ENCODE measurements at regions not wholly inside any gene's neighbourhood (a gene's known extent, or its start where the extent isn't known, plus 50 kb on each side); places are given as distances from the start of the nearest gene placed in this dataset.
"Not testable (repeated sequence)": the region's sequence is repeated elsewhere in the genome, so short reads cannot be mapped to it uniquely, and the experiment has no call there.

DNA sequence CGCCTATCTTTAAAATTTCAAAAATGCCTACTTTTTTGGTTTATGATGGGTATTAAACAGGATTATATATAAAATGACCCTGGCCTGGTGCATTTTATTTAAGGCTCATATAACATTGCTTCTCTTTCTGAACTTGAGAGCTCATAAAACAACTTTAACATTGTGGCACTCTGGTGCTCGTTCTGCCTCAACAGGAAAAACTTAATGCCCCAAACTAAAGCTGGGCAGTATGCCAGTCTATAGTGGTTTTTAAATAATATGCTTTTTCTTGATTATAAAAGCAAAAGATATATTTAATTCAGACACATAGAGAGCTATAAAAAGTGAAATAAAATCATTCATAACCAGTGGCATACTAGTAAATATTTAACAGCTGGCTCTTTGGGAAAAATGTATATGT is 269.3 kb upstream of the GULP1 start:
- no peak for DNase-seq
- Mint-ChIP-seq H3K27me3 (ENCODE audit: low read depth) (no peaks in the 10 kb centered on the region), H3K36me3 (ENCODE audit: insufficient read depth in 2 of 2) (no peaks in the 10 kb centered on the region), H3K27ac (no peak overlapping the region), H3K4me3 (no peak overlapping the region), H3K4me1 (ENCODE audit: low read depth) (no peaks in the 10 kb centered on the region), H3K9me3 (peaks cover 1 to 2% of the 10 kb centered on the region in 2 donors)
- ATAC-seq (replicated peaks in 1 of 2): no peak

DNA sequence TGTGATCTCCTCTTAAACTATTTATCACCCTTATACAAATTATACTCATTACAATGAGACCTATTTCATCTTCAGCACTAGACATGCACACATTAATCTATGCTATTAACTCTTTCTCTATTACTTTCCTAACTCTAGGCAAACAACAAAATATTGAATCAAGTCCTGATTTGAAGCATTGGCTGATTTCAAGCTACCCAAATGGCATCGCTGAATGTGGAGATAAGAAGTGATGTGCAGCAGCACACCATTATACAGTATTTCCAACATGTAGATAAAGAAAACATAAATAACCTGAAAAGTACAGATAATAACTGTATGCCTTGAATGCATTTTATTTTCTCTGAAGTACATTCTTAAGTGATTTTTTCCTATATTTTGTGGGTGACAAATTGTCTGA is 268.6 kb upstream of the GULP1 start:
- H3K4me1 Mint-ChIP-seq (ENCODE audit: low read depth): no peaks in the 10 kb centered on the region
- H3K27me3 Mint-ChIP-seq (ENCODE audit: low read depth): no peaks in the 10 kb centered on the region
- DNase-seq (no peak), ATAC-seq (replicated peaks in 1 of 2) (no peak)
- H3K4me3 Mint-ChIP-seq: no peak overlapping the region
- H3K9me3 Mint-ChIP-seq: peaks cover 1 to 2% of the 10 kb centered on the region in 2 donors
- H3K36me3 Mint-ChIP-seq (ENCODE audit: insufficient read depth in 2 of 2): no peaks in the 10 kb centered on the region
- H3K27ac Mint-ChIP-seq: no peak overlapping the region

DNA sequence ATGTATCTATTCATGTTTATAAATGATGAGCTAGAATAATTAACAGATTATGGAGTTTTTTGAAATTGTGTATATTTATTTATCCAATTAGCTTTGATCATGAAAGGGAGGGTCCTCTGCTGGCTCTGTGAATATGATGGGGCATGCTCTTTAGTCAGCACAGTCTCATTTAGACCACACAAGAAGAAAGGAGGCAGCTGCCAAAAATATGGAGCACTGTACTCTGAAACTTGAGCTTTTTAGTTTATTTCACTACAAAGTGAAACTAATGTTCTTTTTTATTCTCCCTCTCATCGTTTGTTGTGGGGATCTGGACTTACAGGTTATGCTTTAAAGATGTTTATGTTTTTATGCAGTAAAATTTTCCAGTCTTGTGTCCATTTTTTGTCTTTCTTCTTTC is 266.9 kb upstream of the GULP1 start:
- no peaks in the 10 kb centered on the region for H3K4me1 Mint-ChIP-seq (ENCODE audit: low read depth)
- no peak overlapping the region for H3K4me3 Mint-ChIP-seq
- ATAC-seq (replicated peaks in 1 of 2) (no peak), DNase-seq (no peak)
- no peaks in the 10 kb centered on the region for H3K36me3 Mint-ChIP-seq (ENCODE audit: insufficient read depth in 2 of 2)
- H3K27me3 Mint-ChIP-seq (ENCODE audit: low read depth): no peaks in the 10 kb centered on the region
- peaks cover 1 to 2% of the 10 kb centered on the region in 2 donors for H3K9me3 Mint-ChIP-seq
- H3K27ac Mint-ChIP-seq: no peak overlapping the region

DNA sequence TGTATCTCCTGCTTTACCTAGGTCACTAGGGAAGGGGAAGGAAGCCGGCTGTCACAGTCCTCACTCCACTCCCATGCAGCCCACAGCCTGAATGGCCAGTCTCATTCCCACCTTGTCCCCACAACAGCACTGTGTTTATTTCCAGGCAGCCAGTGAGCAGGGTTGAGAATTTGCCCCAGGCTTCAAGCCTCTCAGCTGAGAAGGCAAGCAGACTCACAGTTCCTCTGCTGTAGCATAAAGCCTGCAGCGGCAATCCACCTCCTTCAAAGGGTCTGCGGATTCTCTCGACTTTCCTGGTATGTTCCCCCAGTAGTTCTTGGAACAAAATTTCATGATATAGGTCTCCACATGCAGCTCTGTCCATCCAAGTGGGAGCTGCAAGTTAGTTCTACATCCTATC is 262.9 kb upstream of the GULP1 start:
- H3K27me3 Mint-ChIP-seq (ENCODE audit: low read depth): peaks cover 1% of the 10 kb centered on the region
- ATAC-seq (replicated peaks in 1 of 2): no peak
- H3K27ac Mint-ChIP-seq: no peak overlapping the region
- H3K4me3 Mint-ChIP-seq: no peak overlapping the region
- no peaks in the 10 kb centered on the region for H3K4me1 Mint-ChIP-seq (ENCODE audit: low read depth)
- no peaks in the 10 kb centered on the region for H3K36me3 Mint-ChIP-seq (ENCODE audit: insufficient read depth in 2 of 2)
- H3K9me3 Mint-ChIP-seq: no peaks in the 10 kb centered on the region
- no peak for DNase-seq

DNA sequence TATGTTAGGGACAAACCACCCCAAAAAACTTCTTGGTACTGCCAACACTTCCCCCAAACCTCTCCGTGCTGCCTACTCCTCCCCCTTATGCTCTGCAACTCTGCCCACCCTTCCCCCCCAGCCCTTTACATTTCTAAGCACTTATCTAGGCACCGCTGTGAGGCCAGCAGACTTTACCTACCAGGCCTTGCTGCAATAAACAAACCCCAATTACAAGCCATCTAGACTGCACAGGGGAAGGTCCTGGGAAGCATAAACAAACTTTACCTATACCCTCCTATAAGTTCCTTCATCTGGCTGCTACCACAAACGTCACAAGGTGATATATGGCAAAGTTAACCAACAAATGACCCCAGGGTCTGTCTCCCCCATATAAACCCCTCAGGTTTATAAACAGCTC is 259.4 kb upstream of the GULP1 start:
- DNase-seq: no peak
- Mint-ChIP-seq H3K4me3 (no peak overlapping the region), H3K4me1 (ENCODE audit: low read depth) (no peaks in the 10 kb centered on the region), H3K36me3 (ENCODE audit: insufficient read depth in 2 of 2) (no peaks in the 10 kb centered on the region), H3K27ac (no peak overlapping the region), H3K27me3 (ENCODE audit: low read depth) (peaks cover 10% of the 10 kb centered on the region), H3K9me3 (peaks cover 0 to 1% of the 10 kb centered on the region in 2 donors)
- ATAC-seq (replicated peaks in 1 of 2): no peak

DNA sequence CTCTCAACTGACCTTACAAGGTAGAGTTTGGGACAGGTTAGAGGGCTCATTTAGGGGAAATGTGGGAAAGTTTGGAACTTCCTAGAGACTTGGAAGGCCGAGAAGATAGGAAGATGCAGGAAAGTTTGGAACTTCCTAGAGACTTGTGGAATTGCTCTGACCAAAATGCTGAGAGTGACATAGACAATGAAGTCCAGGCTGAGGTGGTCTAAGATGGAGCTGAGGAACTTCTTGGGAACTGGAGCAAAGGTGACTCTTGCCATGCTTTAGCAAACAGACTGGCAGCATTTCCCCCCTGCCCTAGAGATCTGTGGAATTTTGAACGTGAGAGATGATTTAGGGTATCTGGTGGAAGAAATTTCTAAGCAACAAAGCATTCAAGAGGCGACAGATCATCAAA is 258.9 kb upstream of the GULP1 start:
- Mint-ChIP-seq H3K4me3 (no peak overlapping the region), H3K27me3 (ENCODE audit: low read depth) (peaks cover 10% of the 10 kb centered on the region), H3K27ac (no peak overlapping the region), H3K9me3 (peaks cover 0 to 1% of the 10 kb centered on the region in 2 donors), H3K4me1 (ENCODE audit: low read depth) (no peaks in the 10 kb centered on the region), H3K36me3 (ENCODE audit: insufficient read depth in 2 of 2) (no peaks in the 10 kb centered on the region)
- ATAC-seq (replicated peaks in 1 of 2) (no peak), DNase-seq (no peak)

DNA sequence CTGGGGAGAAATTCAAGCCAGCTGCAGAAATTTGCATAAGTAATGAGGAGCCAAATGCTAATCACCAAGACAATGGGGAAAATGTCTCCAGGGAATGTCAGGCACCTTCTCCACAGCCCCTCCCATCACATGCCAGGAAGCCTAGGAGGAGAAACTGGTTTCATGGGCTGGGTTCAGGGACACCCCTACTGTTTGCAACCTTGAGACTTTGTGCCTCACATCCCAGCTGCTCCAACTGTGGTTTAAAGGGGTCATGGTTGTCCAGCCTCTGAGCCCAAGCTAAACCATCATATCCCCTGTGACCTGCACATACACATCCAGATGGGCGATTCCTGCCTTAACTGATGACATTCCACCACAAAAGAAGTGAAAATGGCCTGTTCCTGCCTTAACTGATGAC is 258.4 kb upstream of the GULP1 start:
- H3K27me3 Mint-ChIP-seq (ENCODE audit: low read depth): peaks cover 10% of the 10 kb centered on the region
- not testable (repeated sequence) for H3K36me3 Mint-ChIP-seq (ENCODE audit: insufficient read depth in 2 of 2); H3K27ac Mint-ChIP-seq; H3K4me3 Mint-ChIP-seq; ATAC-seq (replicated peaks in 1 of 2); H3K4me1 Mint-ChIP-seq (ENCODE audit: low read depth); H3K9me3 Mint-ChIP-seq; DNase-seq

DNA sequence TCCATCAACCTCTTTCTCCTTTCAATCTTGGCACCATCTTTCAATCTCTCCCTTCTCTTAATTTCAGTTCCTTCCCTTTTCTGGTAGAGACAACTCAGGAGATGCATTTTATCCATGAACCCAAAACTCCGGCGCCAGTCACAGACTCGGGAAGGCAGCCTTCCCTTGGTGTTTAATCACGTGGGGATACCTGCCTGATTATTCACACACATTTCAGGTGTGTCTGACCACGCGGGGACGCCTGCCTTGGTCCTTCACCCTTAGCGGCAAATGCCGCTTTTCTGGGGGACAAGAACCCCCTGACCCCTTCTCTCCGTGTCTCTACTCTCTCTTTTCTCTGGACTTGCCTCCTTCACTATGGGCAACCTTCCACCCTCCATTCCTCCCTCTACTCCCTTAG is 257.6 kb upstream of the GULP1 start:
- H3K27ac Mint-ChIP-seq; DNase-seq; H3K4me1 Mint-ChIP-seq (ENCODE audit: low read depth); H3K4me3 Mint-ChIP-seq; H3K9me3 Mint-ChIP-seq; ATAC-seq (replicated peaks in 1 of 2); H3K36me3 Mint-ChIP-seq (ENCODE audit: insufficient read depth in 2 of 2): not testable (repeated sequence)
- H3K27me3 Mint-ChIP-seq (ENCODE audit: low read depth): peaks cover 10% of the 10 kb centered on the region

DNA sequence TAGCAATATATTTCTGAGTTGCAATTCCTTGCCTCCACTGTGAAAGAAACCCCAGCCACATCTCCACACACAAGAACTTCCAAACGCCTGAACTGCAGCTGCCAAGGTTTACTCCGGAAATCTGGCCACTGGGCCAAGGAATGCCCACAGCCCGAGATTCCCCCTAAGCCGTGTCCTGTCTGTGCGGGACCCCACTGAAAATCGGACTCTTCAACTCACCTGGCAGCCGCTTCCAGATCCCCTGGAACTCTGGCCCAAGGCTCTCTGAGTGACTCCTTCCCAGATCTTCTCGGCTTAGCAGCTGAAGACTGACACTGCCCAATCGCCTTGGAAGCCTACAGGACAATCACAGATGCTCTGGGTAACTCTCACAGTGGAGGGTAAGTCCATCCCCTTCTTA is 256.3 kb upstream of the GULP1 start:
- not testable (repeated sequence) for H3K27ac Mint-ChIP-seq; H3K9me3 Mint-ChIP-seq; DNase-seq; H3K4me3 Mint-ChIP-seq; ATAC-seq (replicated peaks in 1 of 2); H3K4me1 Mint-ChIP-seq (ENCODE audit: low read depth); H3K36me3 Mint-ChIP-seq (ENCODE audit: insufficient read depth in 2 of 2)
- H3K27me3 Mint-ChIP-seq (ENCODE audit: low read depth): peaks cover 10% of the 10 kb centered on the region

DNA sequence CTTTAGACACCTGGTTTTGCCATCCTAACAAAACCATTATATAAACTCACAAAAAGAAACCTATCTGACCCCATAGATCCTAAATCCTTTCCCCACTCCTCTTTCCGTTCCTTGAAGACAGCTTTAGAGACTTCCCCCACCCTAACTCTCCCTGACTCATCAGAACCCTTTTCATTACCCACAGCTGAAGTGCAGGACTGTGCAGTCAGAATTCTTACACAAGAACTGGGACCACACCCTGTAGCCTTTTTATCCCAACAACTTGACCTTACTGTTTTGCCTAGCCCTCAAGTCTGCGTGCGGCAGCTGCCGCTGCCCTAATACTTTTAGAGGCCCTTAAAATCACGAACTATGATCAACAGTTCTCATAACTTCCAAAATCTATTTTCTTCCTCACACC is 254.9 kb upstream of the GULP1 start:
- H3K36me3 Mint-ChIP-seq (ENCODE audit: insufficient read depth in 2 of 2); H3K4me3 Mint-ChIP-seq: not testable (repeated sequence)

DNA sequence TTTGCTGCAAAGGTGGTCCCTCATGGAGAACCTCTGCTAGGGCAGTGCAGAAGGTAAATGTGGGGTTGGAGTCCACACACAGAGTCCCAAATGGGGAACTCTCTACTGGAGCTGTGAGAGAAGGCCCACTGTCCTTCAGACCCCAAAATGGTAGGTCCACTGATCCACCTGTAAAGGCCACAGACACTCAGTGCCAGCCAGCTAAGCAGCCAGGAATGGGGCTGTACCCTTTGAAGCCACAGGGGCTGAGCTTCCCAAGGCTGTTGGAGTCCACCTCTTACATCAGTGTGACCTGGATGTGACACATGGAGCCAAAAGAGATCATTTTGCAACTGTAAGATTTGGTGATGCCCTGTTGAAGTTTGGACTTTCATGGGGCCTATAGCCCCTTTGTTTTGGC is 252.4 kb upstream of the GULP1 start:
- Mint-ChIP-seq H3K9me3 (peaks cover 3% of the 10 kb centered on the region in 2 donors), H3K27ac (no peak overlapping the region), H3K4me1 (ENCODE audit: low read depth) (no peaks in the 10 kb centered on the region), H3K4me3 (no peak overlapping the region), H3K27me3 (ENCODE audit: low read depth) (peaks cover 3% of the 10 kb centered on the region), H3K36me3 (ENCODE audit: insufficient read depth in 2 of 2) (no peaks in the 10 kb centered on the region)
- DNase-seq (no peak), ATAC-seq (replicated peaks in 1 of 2) (no peak)

More for the DNA sequence above, 254.9 kb upstream of the GULP1 start:
- peaks cover 10% of the 10 kb centered on the region for H3K27me3 Mint-ChIP-seq (ENCODE audit: low read depth)
- not testable (repeated sequence) for H3K4me1 Mint-ChIP-seq (ENCODE audit: low read depth); H3K9me3 Mint-ChIP-seq; ATAC-seq (replicated peaks in 1 of 2); DNase-seq; H3K27ac Mint-ChIP-seq

DNA sequence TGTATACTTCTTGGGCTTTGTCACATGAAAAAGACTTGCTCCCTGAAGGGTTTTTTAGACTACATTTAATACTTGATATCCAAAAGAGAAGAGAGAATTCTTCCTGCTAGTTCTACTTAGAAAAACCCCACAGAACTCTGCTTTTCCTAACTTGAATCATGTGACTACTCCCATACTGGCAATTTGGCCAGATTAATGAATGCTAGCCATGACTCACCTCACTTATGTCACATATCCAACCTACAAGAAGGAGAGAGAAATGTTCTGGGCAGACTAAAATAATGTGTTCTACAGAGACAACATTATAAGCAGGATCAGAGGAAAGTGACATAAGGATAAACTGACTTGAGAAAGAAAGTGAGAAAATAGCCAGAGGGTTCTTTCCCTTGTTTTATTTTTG is 249.3 kb upstream of the GULP1 start:
- no peak for DNase-seq
- no peak for ATAC-seq (replicated peaks in 1 of 2)
- Mint-ChIP-seq H3K27me3 (ENCODE audit: low read depth) (no peaks in the 10 kb centered on the region), H3K9me3 (peaks cover 3% of the 10 kb centered on the region in 2 donors), H3K4me3 (no peak overlapping the region), H3K27ac (no peak overlapping the region), H3K4me1 (ENCODE audit: low read depth) (no peaks in the 10 kb centered on the region), H3K36me3 (ENCODE audit: insufficient read depth in 2 of 2) (no peaks in the 10 kb centered on the region)

DNA sequence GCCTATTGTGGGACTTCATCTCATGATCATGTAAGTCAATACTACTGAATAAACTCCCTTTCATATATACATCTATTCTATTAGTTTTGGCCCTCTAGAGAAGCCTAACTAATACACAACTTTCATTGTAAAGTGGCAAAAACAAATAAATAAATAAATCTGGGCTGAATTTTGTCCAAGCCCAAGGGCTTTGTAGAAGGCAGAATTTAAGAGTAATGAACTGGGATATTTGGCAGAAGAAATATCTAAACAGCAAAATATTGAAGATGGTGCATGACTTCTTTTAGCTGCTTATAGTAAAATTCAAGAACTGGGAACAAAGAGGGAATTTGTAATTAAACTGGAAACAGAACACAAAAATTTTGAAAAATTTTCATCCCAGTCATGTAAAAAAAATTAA is 246.7 kb upstream of the GULP1 start:
- no peak overlapping the region for H3K27ac Mint-ChIP-seq
- H3K36me3 Mint-ChIP-seq (ENCODE audit: insufficient read depth in 2 of 2): no peaks in the 10 kb centered on the region
- H3K9me3 Mint-ChIP-seq: peaks cover 3% of the 10 kb centered on the region in 2 donors
- DNase-seq: no peak
- no peaks in the 10 kb centered on the region for H3K4me1 Mint-ChIP-seq (ENCODE audit: low read depth)
- H3K27me3 Mint-ChIP-seq (ENCODE audit: low read depth): no peaks in the 10 kb centered on the region
- H3K4me3 Mint-ChIP-seq: no peak overlapping the region
- ATAC-seq (replicated peaks in 1 of 2): no peak

DNA sequence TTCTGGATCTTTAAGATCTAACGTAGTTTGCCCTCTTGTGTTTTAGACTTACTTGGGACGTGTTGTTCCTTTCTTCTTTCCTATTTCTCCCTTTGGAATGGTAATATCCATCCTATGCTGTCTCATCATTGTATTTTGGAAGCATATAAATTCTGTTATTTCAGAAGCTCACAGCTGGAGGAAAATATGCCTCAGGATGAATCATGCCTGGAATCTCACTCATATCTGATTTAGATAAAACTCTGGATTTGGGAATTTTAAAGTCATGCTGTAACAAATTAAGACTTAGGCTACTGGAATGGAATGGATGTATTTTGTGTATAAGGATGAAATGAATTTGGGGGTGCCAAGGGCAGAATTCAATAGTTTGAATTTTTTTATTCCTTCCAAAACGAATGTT is 245.2 kb upstream of the GULP1 start:
- H3K27ac Mint-ChIP-seq: no peak overlapping the region
- DNase-seq: no peak
- no peaks in the 10 kb centered on the region for H3K4me1 Mint-ChIP-seq (ENCODE audit: low read depth)
- peaks cover 3% of the 10 kb centered on the region in 2 donors for H3K9me3 Mint-ChIP-seq
- no peaks in the 10 kb centered on the region for H3K27me3 Mint-ChIP-seq (ENCODE audit: low read depth)
- H3K4me3 Mint-ChIP-seq: no peak overlapping the region
- no peak for ATAC-seq (replicated peaks in 1 of 2)
- H3K36me3 Mint-ChIP-seq (ENCODE audit: insufficient read depth in 2 of 2): no peaks in the 10 kb centered on the region
